HCT116 (cell line): ENCODE measurements at regions not wholly inside any gene's neighbourhood (a gene's known extent, or its start where the extent isn't known, plus 50 kb on each side); places are given as distances from the start of the nearest gene placed in this dataset.

Experiments
- ATAC-seq: fragments of 200-7000 bp; cut with Tn5 transposase; 2 replicates; pipeline ENCODE4 v1.9.1; 2020; ENCODE audit warnings: mild to moderate bottlenecking, moderate library complexity
- BruUV-seq: library from RNA; stranded (reverse); fragments of 400-500 nt; replicated peaks from 2 replicates; lab custom pipeline; 2021; lab: Mats Ljungman, UMichigan
- CTCF ChIA-PET: fragments of 300-600 bp; sonication (Branson Sonifier 250); formaldehyde crosslinking; loops from one replicate; lab custom pipeline; 2021; ENCODE audit warnings: antibody characterized with exemption; lab: Charles Lee
- POLR2A ChIA-PET: fragments of 300-600, 350-600 bp; sonication (Branson Sonifier 250); formaldehyde crosslinking; loops from one replicate; lab custom pipeline; 2021; ENCODE audit warnings: antibody characterized with exemption; lab: Charles Lee
- RAD21 ChIA-PET, 2 experiments: fragments of 300-600 bp; sonication (Branson Sonifier 250); formaldehyde crosslinking; loops; one replicate each; lab custom pipeline; 2023; ENCODE audit warnings: low total read pairs in 2 of 2; ENCODE audit not compliant: uncharacterized antibody in 2 of 2, unreplicated experiment in 2 of 2, low non-redundant PET in 1 of 2; lab: Charles Lee
- DNase-seq: peaks from one replicate; pipeline ENCODE4 v3.0.0-alpha.2; 2010; ENCODE audit warnings: low read depth, low spot score
- H2AFZ ChIP-seq: fragments of 200-600 bp; shearing (Covaris generic), sonication (generic); 2 replicates; pipeline ENCODE4 v1.6.1; 2017; ENCODE audit warnings: low read depth, mixed run types, mixed read lengths, antibody characterized with exemption, low read length; ENCODE audit not compliant: poor library complexity, severe bottlenecking
- H3K27ac ChIP-seq: 2 replicates; pipeline ENCODE4 v1.5.1; 2012; ENCODE audit warnings: low read depth, low read length
- H3K27me3 ChIP-seq: fragments of 200-600 bp; sonication (generic); 2 replicates; pipeline ENCODE4 v1.6.1; 2016; ENCODE audit warnings: mixed run types, low read length, mixed read lengths; ENCODE audit not compliant: insufficient read depth
- H3K36me3 ChIP-seq, 2 experiments: fragments of 200-500 bp in 1 of 2; fragments of 200-600 bp in 1 of 2; sonication (Bioruptor generic) in 1 of 2; sonication (generic) in 1 of 2; 2 replicates each; pipeline versions ENCODE4 v1.5.1 to v1.6.1; 2014 to 2016; ENCODE audit warnings: low read length in 2 of 2, inconsistent platforms in 1 of 2, mixed read lengths in 1 of 2, mixed run types in 1 of 2; ENCODE audit not compliant: insufficient read depth in 2 of 2, control insufficient read depth in 1 of 2
- H3K4me1 ChIP-seq, 2 experiments: fragments of 200-600 bp in 1 of 2; sonication (generic) in 1 of 2; 2 replicates each; pipeline versions ENCODE4 v1.5.1 to v1.6.1; 2012 to 2017; ENCODE audit warnings: low read length in 2 of 2, inconsistent platforms in 1 of 2, mild to moderate bottlenecking in 1 of 2, mixed read lengths in 1 of 2, mixed run types in 1 of 2, moderate library complexity in 1 of 2; ENCODE audit not compliant: insufficient read depth in 2 of 2, control insufficient read depth in 1 of 2
- H3K4me2 ChIP-seq: fragments of 200-600 bp; sonication (generic); 2 replicates; pipeline ENCODE4 v1.6.1; 2017; ENCODE audit warnings: mixed run types, low read length, mixed read lengths
- H3K4me3 ChIP-seq, 2 experiments: fragments of 200-600 bp in 1 of 2; sonication (generic) in 1 of 2; replicated peaks in 1 of 2; 2 replicates each; pipeline ENCODE4 v1.5.1; 2011 to 2016; ENCODE audit warnings: low read length in 2 of 2, control low read depth in 1 of 2, low read depth in 1 of 2, mild to moderate bottlenecking in 1 of 2, mixed read lengths in 1 of 2, mixed run types in 1 of 2
- H3K79me2 ChIP-seq: fragments of 200-600 bp; sonication (generic); 2 replicates; pipeline ENCODE4 v1.6.1; 2017; ENCODE audit warnings: mild to moderate bottlenecking, mixed run types, low read length, moderate library complexity, mixed read lengths; ENCODE audit not compliant: insufficient read depth
- H3K9ac ChIP-seq: fragments of 200-600 bp; sonication (generic); 2 replicates; pipeline ENCODE4 v1.6.1; 2016; ENCODE audit warnings: low read length, mixed read lengths
- H3K9me2 ChIP-seq: fragments of 200-600 bp; sonication (generic), shearing (Covaris generic); 2 replicates; pipeline ENCODE4 v1.6.1; 2017; ENCODE audit warnings: mixed run types, mild to moderate bottlenecking, moderate library complexity; ENCODE audit not compliant: insufficient read depth
- H3K9me3 ChIP-seq, 2 experiments: fragments of 200-500 bp in 1 of 2; fragments of 200-600 bp in 1 of 2; sonication (Bioruptor generic) in 1 of 2; sonication (generic) in 1 of 2; 2 replicates each; pipeline ENCODE4 v1.6.1; 2014 to 2017; ENCODE audit warnings: low read length in 2 of 2, mixed read lengths in 2 of 2, inconsistent platforms in 1 of 2, low read depth in 1 of 2, mild to moderate bottlenecking in 1 of 2, mixed run types in 1 of 2, moderate library complexity in 1 of 2; ENCODE audit not compliant: control insufficient read depth in 1 of 2, insufficient read depth in 1 of 2
- H4K20me1 ChIP-seq: fragments of 200-600 bp; sonication (generic), shearing (Covaris generic); 2 replicates; pipeline ENCODE4 v1.6.1; 2017; ENCODE audit warnings: mixed run types, mild to moderate bottlenecking, moderate library complexity; ENCODE audit not compliant: insufficient read depth
- CEBPB ChIP-seq: IDR thresholded peaks from 2 replicates; pipeline ENCODE4 v1.6.1; 2012; ENCODE audit warnings: low read depth
- EGR1 ChIP-seq: IDR thresholded peaks from 2 replicates; pipeline ENCODE4 v1.6.1; 2012; ENCODE audit warnings: low read depth
- EZH2phosphoT487 ChIP-seq: fragments of 200-600 bp; IDR thresholded peaks from 2 replicates; pipeline ENCODE4 v1.6.1; 2018; ENCODE audit warnings: antibody characterized with exemption, borderline replicate concordance
- POLR2A ChIP-seq: IDR thresholded peaks from 2 replicates; pipeline ENCODE4 v1.7.0; 2011; ENCODE audit warnings: borderline replicate concordance; ENCODE audit not compliant: insufficient read depth, insufficient read length; ENCODE audit errors: extremely low read depth
- POLR2AphosphoS5 ChIP-seq: IDR thresholded peaks from 2 replicates; pipeline ENCODE4 v1.6.1; 2011; ENCODE audit warnings: mild to moderate bottlenecking, low read depth, low read length, moderate library complexity
- RAD21 ChIP-seq: IDR thresholded peaks from 2 replicates; pipeline ENCODE4 v1.6.1; 2012; ENCODE audit warnings: low read depth, mild to moderate bottlenecking
- SIN3A ChIP-seq: IDR thresholded peaks from 2 replicates; pipeline ENCODE4 v1.6.1; 2012; ENCODE audit warnings: low read depth
- SP1 ChIP-seq: IDR thresholded peaks from 2 replicates; pipeline ENCODE4 v1.6.1; 2012; ENCODE audit warnings: low read depth
- YY1 ChIP-seq: IDR thresholded peaks from 2 replicates; pipeline ENCODE4 v1.6.1; 2011; ENCODE audit warnings: low read length, low read depth, moderate library complexity, mild to moderate bottlenecking; ENCODE audit not compliant: insufficient replicate concordance; ENCODE audit errors: extremely low read depth
- intact Hi-C: fragments of 100-400 bp; cut with micrococcal nuclease; formaldehyde crosslinking; loops from 2 replicates; pipeline ENCODE4 v1.10.0; 2022
- TF ChIP-seq, protein P1 (sequence below): IDR thresholded peaks from 2 replicates; pipeline ENCODE4 v1.6.1; 2012
- TF ChIP-seq, protein P2 (sequence below): IDR thresholded peaks from 2 replicates; pipeline ENCODE4 v1.6.1; 2012
- TF ChIP-seq, protein P3 (sequence below): IDR thresholded peaks from 2 replicates; pipeline ENCODE4 v1.6.1; 2011; ENCODE audit warnings: mild to moderate bottlenecking, low read length, moderate library complexity; ENCODE audit not compliant: insufficient replicate concordance; ENCODE audit errors: extremely low read depth
- TF ChIP-seq, protein P4 (sequence below), 3 experiments: fragments of 200-600 bp in 1 of 3; sonication (generic) in 1 of 3; IDR thresholded peaks in 2 of 3; conservative IDR thresholded peaks in 1 of 3; 2 replicates each; pipeline ENCODE4 v1.5.1; 2012 to 2017; ENCODE audit warnings: low read depth in 2 of 3, low read length in 2 of 3, antibody characterized with exemption in 1 of 3, borderline replicate concordance in 1 of 3, control low read depth in 1 of 3, mild to moderate bottlenecking in 1 of 3, mixed read lengths in 1 of 3, mixed run types in 1 of 3, moderate library complexity in 1 of 3; ENCODE audit not compliant: insufficient read depth in 1 of 3

DNA sequence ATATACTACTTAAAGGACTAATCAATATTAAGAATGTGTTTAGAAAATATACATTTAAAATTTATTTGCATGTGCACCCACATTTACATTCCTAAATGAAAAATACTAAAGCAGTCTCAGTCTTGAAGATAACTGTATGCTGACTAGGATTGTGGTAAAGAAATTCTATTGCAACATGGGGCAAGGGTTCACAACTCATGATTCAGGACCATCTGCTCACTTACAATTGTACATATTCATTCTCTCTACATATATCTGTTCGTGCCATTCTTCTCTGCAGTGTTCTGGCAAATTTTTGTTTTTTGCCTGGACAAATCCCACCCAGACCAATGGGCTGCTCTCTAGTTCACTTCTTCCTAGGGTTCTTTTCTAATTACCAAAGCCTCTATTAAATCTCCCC, 417.2 kb upstream of the NOVA1 start:
- TF ChIP-seq POLR2A: no peak
- TF ChIP-seq SP1: no peak
- TF ChIP-seq POLR2AphosphoS5: no peak
- TF ChIP-seq, protein P1, sequence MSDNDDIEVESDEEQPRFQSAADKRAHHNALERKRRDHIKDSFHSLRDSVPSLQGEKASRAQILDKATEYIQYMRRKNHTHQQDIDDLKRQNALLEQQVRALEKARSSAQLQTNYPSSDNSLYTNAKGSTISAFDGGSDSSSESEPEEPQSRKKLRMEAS: no peak
- TF ChIP-seq, protein P2, sequence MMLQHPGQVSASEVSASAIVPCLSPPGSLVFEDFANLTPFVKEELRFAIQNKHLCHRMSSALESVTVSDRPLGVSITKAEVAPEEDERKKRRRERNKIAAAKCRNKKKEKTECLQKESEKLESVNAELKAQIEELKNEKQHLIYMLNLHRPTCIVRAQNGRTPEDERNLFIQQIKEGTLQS: no peak
- TF ChIP-seq SIN3A: no peak
- TF ChIP-seq, protein P3, sequence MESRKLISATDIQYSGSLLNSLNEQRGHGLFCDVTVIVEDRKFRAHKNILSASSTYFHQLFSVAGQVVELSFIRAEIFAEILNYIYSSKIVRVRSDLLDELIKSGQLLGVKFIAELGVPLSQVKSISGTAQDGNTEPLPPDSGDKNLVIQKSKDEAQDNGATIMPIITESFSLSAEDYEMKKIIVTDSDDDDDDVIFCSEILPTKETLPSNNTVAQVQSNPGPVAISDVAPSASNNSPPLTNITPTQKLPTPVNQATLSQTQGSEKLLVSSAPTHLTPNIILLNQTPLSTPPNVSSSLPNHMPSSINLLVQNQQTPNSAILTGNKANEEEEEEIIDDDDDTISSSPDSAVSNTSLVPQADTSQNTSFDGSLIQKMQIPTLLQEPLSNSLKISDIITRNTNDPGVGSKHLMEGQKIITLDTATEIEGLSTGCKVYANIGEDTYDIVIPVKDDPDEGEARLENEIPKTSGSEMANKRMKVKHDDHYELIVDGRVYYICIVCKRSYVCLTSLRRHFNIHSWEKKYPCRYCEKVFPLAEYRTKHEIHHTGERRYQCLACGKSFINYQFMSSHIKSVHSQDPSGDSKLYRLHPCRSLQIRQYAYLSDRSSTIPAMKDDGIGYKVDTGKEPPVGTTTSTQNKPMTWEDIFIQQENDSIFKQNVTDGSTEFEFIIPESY: no peak
- TF ChIP-seq RAD21: no peak
- no peak for TF ChIP-seq EZH2phosphoT487
- TF ChIP-seq, protein P4, sequence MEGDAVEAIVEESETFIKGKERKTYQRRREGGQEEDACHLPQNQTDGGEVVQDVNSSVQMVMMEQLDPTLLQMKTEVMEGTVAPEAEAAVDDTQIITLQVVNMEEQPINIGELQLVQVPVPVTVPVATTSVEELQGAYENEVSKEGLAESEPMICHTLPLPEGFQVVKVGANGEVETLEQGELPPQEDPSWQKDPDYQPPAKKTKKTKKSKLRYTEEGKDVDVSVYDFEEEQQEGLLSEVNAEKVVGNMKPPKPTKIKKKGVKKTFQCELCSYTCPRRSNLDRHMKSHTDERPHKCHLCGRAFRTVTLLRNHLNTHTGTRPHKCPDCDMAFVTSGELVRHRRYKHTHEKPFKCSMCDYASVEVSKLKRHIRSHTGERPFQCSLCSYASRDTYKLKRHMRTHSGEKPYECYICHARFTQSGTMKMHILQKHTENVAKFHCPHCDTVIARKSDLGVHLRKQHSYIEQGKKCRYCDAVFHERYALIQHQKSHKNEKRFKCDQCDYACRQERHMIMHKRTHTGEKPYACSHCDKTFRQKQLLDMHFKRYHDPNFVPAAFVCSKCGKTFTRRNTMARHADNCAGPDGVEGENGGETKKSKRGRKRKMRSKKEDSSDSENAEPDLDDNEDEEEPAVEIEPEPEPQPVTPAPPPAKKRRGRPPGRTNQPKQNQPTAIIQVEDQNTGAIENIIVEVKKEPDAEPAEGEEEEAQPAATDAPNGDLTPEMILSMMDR (IDR thresholded peaks at IDR 0.05 in 2 of 3, conservative IDR thresholded peaks at IDR 0.05 in 1 of 3; ENCODE audit: borderline replicate concordance in 1 of 3, insufficient read depth in 1 of 3, low read depth in 2 of 3, low read length in 2 of 3): no peak
- no peak for TF ChIP-seq YY1
- TF ChIP-seq CEBPB: no peak
- no peak for TF ChIP-seq EGR1
- TF ChIP-seq, all 23 proteins: peak for 0
- intact Hi-C loops: no loop called here
- H3K9me2 ChIP-seq: no peaks in the 10 kb centered on the region
- no peaks in the 10 kb centered on the region for H3K36me3 ChIP-seq
- POLR2A ChIA-PET: no interaction called here
- H3K9ac ChIP-seq: no peak overlapping the region
- no peaks in the 10 kb centered on the region for H3K4me1 ChIP-seq
- RAD21 ChIA-PET: no interaction called here
- no TSS peak for BruUV-seq
- H4K20me1 ChIP-seq: no peaks in the 10 kb centered on the region
- no peak overlapping the region for H3K27ac ChIP-seq
- DNase-seq: no peak
- no peak overlapping the region for H3K4me2 ChIP-seq
- H3K79me2 ChIP-seq: no peaks in the 10 kb centered on the region
- H3K27me3 ChIP-seq: no peaks in the 10 kb centered on the region
- H3K4me3 ChIP-seq: no peak overlapping the region
- no peak overlapping the region for H2AFZ ChIP-seq
- CTCF ChIA-PET: no interaction called here
- no peak for ATAC-seq
- peaks cover 6 to 11% of the 10 kb centered on the region in 2 experiments; a peak in 3 of 4 replicates for H3K9me3 ChIP-seq
